IPS DF 6.9 (cell line): ENCODE measurements at regions not wholly inside any gene's neighbourhood (a gene's known extent, or its start where the extent isn't known, plus 50 kb on each side); places are given as distances from the start of the nearest gene placed in this dataset.

Experiments used
- DNase-seq: peaks from one replicate; pipeline ENCODE4 v3.0.0-alpha.2; 2013; ENCODE audit warnings: low read depth, low spot score
- H3K27ac ChIP-seq: one replicate; pipeline ENCODE4 v1.5.1; 2013; ENCODE audit warnings: low read length, control low read depth
- H3K27me3 ChIP-seq: 2 replicates; pipeline ENCODE4 v1.6.1; 2013; ENCODE audit warnings: mild to moderate bottlenecking, low read length; ENCODE audit not compliant: control insufficient read depth, insufficient read depth
- H3K36me3 ChIP-seq: 2 replicates; pipeline ENCODE4 v1.6.1; 2013; ENCODE audit warnings: low read length; ENCODE audit not compliant: control insufficient read depth, insufficient read depth
- H3K4me1 ChIP-seq: 2 replicates; pipeline ENCODE4 v1.6.1; 2013; ENCODE audit warnings: low read length; ENCODE audit not compliant: control insufficient read depth, insufficient read depth
- H3K4me3 ChIP-seq: 2 replicates; pipeline ENCODE4 v1.5.1; 2013; ENCODE audit warnings: mild to moderate bottlenecking, low read length
- H3K9me3 ChIP-seq: 2 replicates; pipeline ENCODE4 v1.6.1; 2013; ENCODE audit warnings: low read length, inconsistent platforms; ENCODE audit not compliant: control insufficient read depth, insufficient read depth
- WGBS: extraction: QIAGEN DNeasy Blood & Tissue Kit; methylation state at CpG from one replicate; pipeline ENCODE4 v1.1.7; 2013; ENCODE audit warnings: mixed read lengths, missing lambda C conversion rate; ENCODE audit not compliant: insufficient read length, insufficient coverage; 5-methylcytosine and 5-hydroxymethylcytosine counted together

GRCh38 chr11:82288471-82288870 is 445.2 kb downstream of the FAM181B start:
- no peak for DNase-seq
- Histone ChIP-seq H3K9me3 (no peaks in the 10 kb centered on the region), H3K4me3 (no peak overlapping the region), H3K36me3 (no peaks in the 10 kb centered on the region), H3K27me3 (no peaks in the 10 kb centered on the region), H3K4me1 (no peaks in the 10 kb centered on the region), H3K27ac (no peak overlapping the region)
- no CpG with 5 or more reads among the region's 2 CpGs for WGBS

GRCh38 chr11:82270870-82271269 is 462.8 kb downstream of the FAM181B start:
- H3K27me3 ChIP-seq = no peaks in the 10 kb centered on the region
- DNase-seq = no peak
- H3K9me3 ChIP-seq = no peaks in the 10 kb centered on the region
- no CpG with 5 or more reads among the region's 1 CpG for WGBS
- H3K27ac ChIP-seq = no peak overlapping the region
- 0 out of 2 replicates have a peak, but pooled peaks cover 2% of the 10 kb centered on the region for H3K4me1 ChIP-seq
- H3K36me3 ChIP-seq = no peaks in the 10 kb centered on the region
- no peak overlapping the region for H3K4me3 ChIP-seq

- Histone ChIP-seq H3K27me3 (no peaks in the 10 kb centered on the region), H3K27ac (no peak overlapping the region), H3K4me3 (no peak overlapping the region), H3K9me3 (no peaks in the 10 kb centered on the region), H3K4me1 (0 out of 2 replicates have a peak, but pooled peaks cover 2% of the 10 kb centered on the region), H3K36me3 (no peaks in the 10 kb centered on the region)
- no CpG with 5 or more reads among the region's 6 CpGs for WGBS
- DNase-seq = no peak
Observed at GRCh38 chr11:82268627-82269026, 465.0 kb downstream of the FAM181B start.

GRCh38 chr11:82267186-82267585 is 466.5 kb downstream of the FAM181B start:
- no peak for DNase-seq
- Histone ChIP-seq H3K27ac (no peak overlapping the region), H3K36me3 (no peaks in the 10 kb centered on the region), H3K4me1 (0 out of 2 replicates have a peak, but pooled peaks cover 2% of the 10 kb centered on the region), H3K27me3 (no peaks in the 10 kb centered on the region), H3K4me3 (no peak overlapping the region), H3K9me3 (no peaks in the 10 kb centered on the region)
- WGBS = no CpG with 5 or more reads among the region's 3 CpGs

GRCh38 chr11:82261367-82261766 is 472.3 kb downstream of the FAM181B start:
- DNase-seq = no peak
- no peaks in the 10 kb centered on the region for H3K27me3 ChIP-seq
- no peak overlapping the region for H3K27ac ChIP-seq
- H3K36me3 ChIP-seq = no peaks in the 10 kb centered on the region
- no peaks in the 10 kb centered on the region for H3K9me3 ChIP-seq
- WGBS = no CpG with 5 or more reads among the region's 1 CpG
- H3K4me1 ChIP-seq = no peaks in the 10 kb centered on the region
- no peak overlapping the region for H3K4me3 ChIP-seq

- H3K27ac ChIP-seq = no peak overlapping the region
Observed at GRCh38 chr11:82250047-82250446, 483.6 kb downstream of the FAM181B start.

GRCh38 chr11:82246926-82247325 is 486.7 kb downstream of the FAM181B start:
- Histone ChIP-seq H3K4me1 (no peaks in the 10 kb centered on the region), H3K27ac (no peak overlapping the region), H3K4me3 (no peak overlapping the region), H3K27me3 (no peaks in the 10 kb centered on the region), H3K36me3 (no peaks in the 10 kb centered on the region), H3K9me3 (no peaks in the 10 kb centered on the region)
- DNase-seq = no peak

More at GRCh38 chr11:82250047-82250446, 483.6 kb downstream of the FAM181B start:
- no peak for DNase-seq
- H3K36me3 ChIP-seq = no peaks in the 10 kb centered on the region
- no peaks in the 10 kb centered on the region for H3K27me3 ChIP-seq
- no CpG with 5 or more reads among the region's 2 CpGs for WGBS
- no peak overlapping the region for H3K4me3 ChIP-seq
- H3K9me3 ChIP-seq = no peaks in the 10 kb centered on the region
- H3K4me1 ChIP-seq = no peaks in the 10 kb centered on the region

- no peak overlapping the region for H3K27ac ChIP-seq
- no peaks in the 10 kb centered on the region for H3K27me3 ChIP-seq
- no peak overlapping the region for H3K4me3 ChIP-seq
- no peaks in the 10 kb centered on the region; the same call in 1 of the 2 replicates for H3K9me3 ChIP-seq
- no peaks in the 10 kb centered on the region for H3K36me3 ChIP-seq
- WGBS = no CpG with 5 or more reads among the region's 5 CpGs
- DNase-seq = no peak
- no peaks in the 10 kb centered on the region for H3K4me1 ChIP-seq
Observed at GRCh38 chr11:82239498-82239897, 494.2 kb downstream of the FAM181B start.

- Histone ChIP-seq H3K36me3 (no peaks in the 10 kb centered on the region), H3K27ac (no peak overlapping the region), H3K4me1 (no peaks in the 10 kb centered on the region), H3K27me3 (no peaks in the 10 kb centered on the region), H3K9me3 (no peaks in the 10 kb centered on the region; the same call in 1 of the 2 replicates), H3K4me3 (no peak overlapping the region)
- no CpG with 5 or more reads among the region's 1 CpG for WGBS
- DNase-seq = no peak
Observed at GRCh38 chr11:82234256-82234655, 499.4 kb downstream of the FAM181B start.

- no peak overlapping the region for H3K4me3 ChIP-seq
- DNase-seq = no peak
- no peaks in the 10 kb centered on the region; the same call in 1 of the 2 replicates for H3K9me3 ChIP-seq
- WGBS = no CpG with 5 or more reads among the region's 1 CpG
- no peaks in the 10 kb centered on the region for H3K4me1 ChIP-seq
- H3K27me3 ChIP-seq = no peaks in the 10 kb centered on the region
- H3K27ac ChIP-seq = no peak overlapping the region
- H3K36me3 ChIP-seq = no peaks in the 10 kb centered on the region
Observed at GRCh38 chr11:82233201-82233600, 500.5 kb downstream of the FAM181B start.

- Histone ChIP-seq H3K27ac (no peak overlapping the region), H3K4me3 (no peak overlapping the region), H3K4me1 (no peaks in the 10 kb centered on the region), H3K36me3 (no peaks in the 10 kb centered on the region), H3K9me3 (no peaks in the 10 kb centered on the region), H3K27me3 (no peaks in the 10 kb centered on the region)
- peak; percentile 2 for DNase-seq
Observed at GRCh38 chr11:82229341-82229740, 504.3 kb downstream of the FAM181B start.
